Neural cell (in vitro differentiated cells): ENCODE measurements at regions not wholly inside any gene's neighbourhood (a gene's known extent, or its start where the extent isn't known, plus 50 kb on each side); places are given as distances from the start of the nearest gene placed in this dataset.

ENCODE experiments used
- EZH2 ChIP-seq: fragments of 200-600, 300-800 bp; shearing (Covaris generic), sonication (generic); IDR thresholded peaks from 2 replicates; pipeline ENCODE4 v1.6.1; 2014; ENCODE audit warnings: antibody characterized with exemption, low read length, borderline replicate concordance, mild to moderate bottlenecking; ENCODE audit not compliant: insufficient read depth, poor library complexity, severe bottlenecking
- SMC3 ChIP-seq: fragments of 450-650 bp; conservative IDR thresholded peaks from 2 replicates; pipeline ENCODE4 v1.6.1; 2014; ENCODE audit warnings: antibody characterized with exemption, mild to moderate bottlenecking, moderate library complexity; ENCODE audit not compliant: poor library complexity

GRCh38 chr21:43317959-43318358, 109.0 kb downstream of the SIK1 start:
- TF ChIP-seq EZH2 (no peak), SMC3 (no peak)
